Frontal cortex (tissue), 3 donors: ENCODE measurements at regions not wholly inside any gene's neighbourhood (a gene's known extent, or its start where the extent isn't known, plus 50 kb on each side); places are given as distances from the start of the nearest gene placed in this dataset.
"Not testable (repeated sequence)": the region's sequence is repeated elsewhere in the genome, so short reads cannot be mapped to it uniquely, and the experiment has no call there.

Experiments
- DNase-seq, 2 donors: peaks; one replicate each; pipeline ENCODE4 v3.0.0; 2012; ENCODE audit warnings: low spot score in 2 of 2
- FAIRE-seq: peaks from 2 replicates; lab custom pipeline; 2012; peaks lifted over from hg19 to GRCh38; lab: Jason Lieb, UNC
- donor health status: control.
- donor health status: control.
- donor health status: control.

- FAIRE-seq: no peak
- DNase-seq: no peak
These were observed 236.5 kb downstream of the ARL4A start for GRCh38 chr7:12923971-12924370.

- no peak for FAIRE-seq
- no peak for DNase-seq
These were observed 238.8 kb downstream of the ARL4A start for GRCh38 chr7:12926206-12926605.

GRCh38 chr7:12927635-12928434 is 240.4 kb downstream of the ARL4A start:
- DNase-seq (no peak), FAIRE-seq (no peak)

GRCh38 chr7:12929476-12930140 is 242.2 kb downstream of the ARL4A start:
- no peak for DNase-seq
- FAIRE-seq: no peak

GRCh38 chr7:12930534-12930933 is 243.1 kb downstream of the ARL4A start:
- no peak for DNase-seq
- no peak for FAIRE-seq

- DNase-seq, FAIRE-seq: not testable (repeated sequence)
These were observed 244.0 kb downstream of the ARL4A start for GRCh38 chr7:12931465-12931864.

GRCh38 chr7:12939694-12940093 is 252.3 kb downstream of the ARL4A start:
- DNase-seq (no peak), FAIRE-seq (no peak)

GRCh38 chr7:12941512-12941911 is 254.1 kb downstream of the ARL4A start:
- no peak for FAIRE-seq
- no peak for DNase-seq

GRCh38 chr7:12942609-12943008 is 255.2 kb downstream of the ARL4A start:
- no peak for FAIRE-seq

GRCh38 chr7:12943781-12944180 is 256.3 kb downstream of the ARL4A start:
- DNase-seq: no peak
- no peak for FAIRE-seq

More at GRCh38 chr7:12942609-12943008, 255.2 kb downstream of the ARL4A start:
- no peak for DNase-seq

GRCh38 chr7:12945901-12946300 is 258.5 kb downstream of the ARL4A start:
- FAIRE-seq (no peak), DNase-seq (no peak)

- FAIRE-seq (peak; percentile 66), DNase-seq (no peak)
These were observed 260.0 kb downstream of the ARL4A start for GRCh38 chr7:12947465-12947864.

GRCh38 chr7:12949060-12949931 is 261.9 kb downstream of the ARL4A start:
- FAIRE-seq: no peak
- no peak for DNase-seq

- DNase-seq (no peak), FAIRE-seq (no peak)
These were observed 264.0 kb downstream of the ARL4A start for GRCh38 chr7:12951397-12951801.

- DNase-seq: no peak
- FAIRE-seq: no peak
These were observed 267.1 kb downstream of the ARL4A start for GRCh38 chr7:12954380-12955033.

- no peak for FAIRE-seq
- DNase-seq: no peak
These were observed 270.1 kb downstream of the ARL4A start for GRCh38 chr7:12957487-12957886.

GRCh38 chr7:12961910-12962480 is 274.6 kb downstream of the ARL4A start:
- no peak for FAIRE-seq
- DNase-seq: no peak

- DNase-seq (no peak), FAIRE-seq (no peak)
These were observed 276.0 kb downstream of the ARL4A start for GRCh38 chr7:12963435-12963834.

GRCh38 chr7:12964836-12965235 is 277.4 kb downstream of the ARL4A start:
- FAIRE-seq (no peak), DNase-seq (no peak)

- no peak for FAIRE-seq
- DNase-seq: no peak
These were observed 278.3 kb downstream of the ARL4A start for GRCh38 chr7:12965767-12966166.
